ENCODE measurements at regions not wholly inside any gene's neighbourhood (a gene's known extent, or its start where the extent isn't known, plus 50 kb on each side); places are given as distances from the start of the nearest gene placed in this dataset.
A peak's percentile ranks its signal among the peaks of the same experiment; 100 is the strongest.

- H3K4me1 ChIP-seq (ENCODE audit: control insufficient read depth, insufficient read depth, low read length), result peaks cover 15% of the 10 kb centered on the region
- WGBS (ENCODE audit: insufficient coverage), result 37% methylated on average over 4 of the region's 4 CpGs
- peak; percentile 95 for TF ChIP-seq CTCF (IDR thresholded peaks at IDR 0.05)
- intact Hi-C loops (cut with micrococcal nuclease), result loop anchor here (1.0 to 10.0 kb wide), 3 partner anchors 411 to 660 kb away; no protein-coding TSS in a partner anchor
- no peak overlapping the region for H3K27ac ChIP-seq (ENCODE audit: low read length)
- H3K36me3 Mint-ChIP-seq, result no peaks in the 10 kb centered on the region
- peaks cover 6% of the 10 kb centered on the region in 2 donors for H3K4me1 Mint-ChIP-seq
- no peaks in the 10 kb centered on the region for H3K27me3 ChIP-seq (ENCODE audit: control insufficient read depth, insufficient read depth, low read length)
- H3K4me3 Mint-ChIP-seq, result no peak overlapping the region
- no peak overlapping the region for H3K4me3 ChIP-seq (ENCODE audit: low read length)
- no peaks in the 10 kb centered on the region for H3K36me3 ChIP-seq (ENCODE audit: control insufficient read depth, insufficient read depth, low read length)
- no peaks in the 10 kb centered on the region for H3K27me3 Mint-ChIP-seq (ENCODE audit: low read depth in 2 of 2)
- peak; percentile 85 to 99 (median 95) for ATAC-seq
- no peaks in the 10 kb centered on the region for H3K9me3 ChIP-seq (ENCODE audit: control insufficient read depth, insufficient read depth, low read length)
- H3K9me3 Mint-ChIP-seq, result no peaks in the 10 kb centered on the region
- H3K27ac Mint-ChIP-seq, result no peak overlapping the region
- DNase-seq, result peak; percentile 24 to 82
These were observed 411.9 kb downstream of the FUT8 start for GRCh38 chr14:65824285-65824977.

- Histone ChIP-seq H3K36me3 (ENCODE audit: control insufficient read depth, insufficient read depth, low read length) (no peaks in the 10 kb centered on the region), H3K27ac (ENCODE audit: low read length) (no peak overlapping the region), H3K4me1 (ENCODE audit: control insufficient read depth, insufficient read depth, low read length) (peaks cover 15% of the 10 kb centered on the region), H3K4me3 (ENCODE audit: low read length) (no peak overlapping the region), H3K9me3 (ENCODE audit: control insufficient read depth, insufficient read depth, low read length) (no peaks in the 10 kb centered on the region), H3K27me3 (ENCODE audit: control insufficient read depth, insufficient read depth, low read length) (no peaks in the 10 kb centered on the region)
- ATAC-seq, result no peak
- intact Hi-C loops (cut with micrococcal nuclease), result loop anchor here (1.0 to 10.0 kb wide), 3 partner anchors 412 to 660 kb away; no protein-coding TSS in a partner anchor
- Mint-ChIP-seq H3K4me1 (peaks cover 6% of the 10 kb centered on the region in 2 donors), H3K9me3 (no peaks in the 10 kb centered on the region), H3K4me3 (no peak overlapping the region), H3K36me3 (no peaks in the 10 kb centered on the region), H3K27me3 (ENCODE audit: low read depth in 2 of 2) (no peaks in the 10 kb centered on the region), H3K27ac (no peak overlapping the region)
- DNase-seq, result no peak
- TF ChIP-seq CTCF (IDR thresholded peaks at IDR 0.05), result peak; percentile 44
- WGBS (ENCODE audit: insufficient coverage), result no CpG with 5 or more reads among the region's 2 CpGs
These were observed 412.4 kb downstream of the FUT8 start for GRCh38 chr14:65824978-65825299.

- H3K9me3 Mint-ChIP-seq, result no peaks in the 10 kb centered on the region
- peaks cover 6% of the 10 kb centered on the region in 2 donors for H3K4me1 Mint-ChIP-seq
- H3K27ac Mint-ChIP-seq, result no peak overlapping the region
- H3K4me3 Mint-ChIP-seq, result no peak overlapping the region
- Histone ChIP-seq H3K4me1 (ENCODE audit: control insufficient read depth, insufficient read depth, low read length) (no peaks in the 10 kb centered on the region), H3K36me3 (ENCODE audit: control insufficient read depth, insufficient read depth, low read length) (no peaks in the 10 kb centered on the region), H3K4me3 (ENCODE audit: low read length) (no peak overlapping the region), H3K27me3 (ENCODE audit: control insufficient read depth, insufficient read depth, low read length) (no peaks in the 10 kb centered on the region), H3K27ac (ENCODE audit: low read length) (no peak overlapping the region), H3K9me3 (ENCODE audit: control insufficient read depth, insufficient read depth, low read length) (no peaks in the 10 kb centered on the region)
- no peak for TF ChIP-seq CTCF (IDR thresholded peaks at IDR 0.05)
- 94% methylated on average over 6 of the region's 6 CpGs for WGBS (ENCODE audit: insufficient coverage)
- DNase-seq (no peak), ATAC-seq (no peak)
- H3K27me3 Mint-ChIP-seq (ENCODE audit: low read depth in 2 of 2), result no peaks in the 10 kb centered on the region
- intact Hi-C loops (cut with micrococcal nuclease), result loop anchor here (10.0 kb wide), 1 partner anchor 662 kb away; no protein-coding TSS in a partner anchor
- no peaks in the 10 kb centered on the region for H3K36me3 Mint-ChIP-seq
These were observed 414.4 kb downstream of the FUT8 start for GRCh38 chr14:65826946-65827345.

DNA sequence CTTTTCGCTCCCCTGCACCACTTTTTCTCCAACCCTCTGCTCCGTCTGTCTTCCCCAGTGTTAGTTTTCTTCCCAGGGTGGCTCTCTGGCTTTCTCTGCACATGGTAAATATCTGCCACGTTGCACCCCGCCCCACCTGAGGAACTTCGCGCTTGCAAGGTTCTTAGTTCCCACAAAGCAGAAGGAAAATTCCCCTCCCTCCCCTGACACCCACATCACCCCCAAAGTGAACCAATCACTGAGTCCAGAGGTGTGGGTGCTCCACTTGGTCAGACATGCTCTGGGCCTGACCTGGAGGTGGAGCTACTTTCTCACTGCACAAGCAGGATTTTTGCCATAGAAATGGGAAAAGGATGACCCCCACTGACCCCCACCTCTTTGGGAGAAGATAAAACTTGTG, 415.0 kb downstream of the FUT8 start:
- Mint-ChIP-seq H3K27ac (no peak overlapping the region), H3K36me3 (no peaks in the 10 kb centered on the region), H3K9me3 (no peaks in the 10 kb centered on the region), H3K4me3 (no peak overlapping the region), H3K4me1 (peaks cover 6 to 8% of the 10 kb centered on the region in 2 donors), H3K27me3 (ENCODE audit: low read depth in 2 of 2) (no peaks in the 10 kb centered on the region)
- no peaks in the 10 kb centered on the region for H3K36me3 ChIP-seq (ENCODE audit: control insufficient read depth, insufficient read depth, low read length)
- H3K27ac ChIP-seq (ENCODE audit: low read length), result no peak overlapping the region
- no peak for TF ChIP-seq CTCF (IDR thresholded peaks at IDR 0.05)
- H3K27me3 ChIP-seq (ENCODE audit: control insufficient read depth, insufficient read depth, low read length), result no peaks in the 10 kb centered on the region
- DNase-seq (no peak), ATAC-seq (no peak)
- H3K9me3 ChIP-seq (ENCODE audit: control insufficient read depth, insufficient read depth, low read length), result no peaks in the 10 kb centered on the region
- no peak overlapping the region for H3K4me3 ChIP-seq (ENCODE audit: low read length)
- WGBS (ENCODE audit: insufficient coverage), result 90% methylated on average over 6 of the region's 6 CpGs
- intact Hi-C loops (cut with micrococcal nuclease), result loop anchor here (10.0 kb wide), 1 partner anchor 663 kb away; no protein-coding TSS in a partner anchor
- no peaks in the 10 kb centered on the region for H3K4me1 ChIP-seq (ENCODE audit: control insufficient read depth, insufficient read depth, low read length)

Measured in natural killer cell (primary cell).